Vagina (tissue), 2 donors: ENCODE measurements at regions not wholly inside any gene's neighbourhood (a gene's known extent, or its start where the extent isn't known, plus 50 kb on each side); places are given as distances from the start of the nearest gene placed in this dataset.
"Not testable (repeated sequence)": the region's sequence is repeated elsewhere in the genome, so short reads cannot be mapped to it uniquely, and the experiment has no call there.

Source experiments
- CTCF ChIP-seq, 3 experiments: fragments of 450-650 bp in 2 of 3; fragments of 200-600 bp in 1 of 3; sonication (generic) in 1 of 3; IDR thresholded peaks; one replicate each; pipeline ENCODE4 v1.5.1; 2017 to 2019; ENCODE audit warnings: antibody characterized with exemption in 3 of 3, mild to moderate bottlenecking in 2 of 3, moderate library complexity in 2 of 3
- POLR2A ChIP-seq, 2 donors: fragments of 450-650 bp; IDR thresholded peaks; one replicate each; pipeline ENCODE4 v1.6.1; 2017; ENCODE audit warnings: antibody characterized with exemption in 2 of 2, mild to moderate bottlenecking in 2 of 2, moderate library complexity in 2 of 2
- POLR2AphosphoS5 ChIP-seq, 2 donors: sonication (generic); formaldehyde crosslinking; IDR thresholded peaks; one replicate each; pipeline ENCODE4 v1.9.0; 2017; ENCODE audit warnings: antibody characterized with exemption in 2 of 2, mild to moderate bottlenecking in 2 of 2, low read depth in 1 of 2; ENCODE audit not compliant: insufficient read depth in 1 of 2

GRCh38 chr5:101743000-101743399 lies 553.1 kb downstream of the SLCO4C1 start:
- TF ChIP-seq CTCF (IDR thresholded peaks at IDR 0.05); POLR2A (IDR thresholded peaks at IDR 0.05); POLR2AphosphoS5 (IDR thresholded peaks at IDR 0.05; ENCODE audit: insufficient read depth in 1 of 2, low read depth in 1 of 2): not testable (repeated sequence)
